ENCODE measurements at regions not wholly inside any gene's neighbourhood (a gene's known extent, or its start where the extent isn't known, plus 50 kb on each side); places are given as distances from the start of the nearest gene placed in this dataset.

DNA sequence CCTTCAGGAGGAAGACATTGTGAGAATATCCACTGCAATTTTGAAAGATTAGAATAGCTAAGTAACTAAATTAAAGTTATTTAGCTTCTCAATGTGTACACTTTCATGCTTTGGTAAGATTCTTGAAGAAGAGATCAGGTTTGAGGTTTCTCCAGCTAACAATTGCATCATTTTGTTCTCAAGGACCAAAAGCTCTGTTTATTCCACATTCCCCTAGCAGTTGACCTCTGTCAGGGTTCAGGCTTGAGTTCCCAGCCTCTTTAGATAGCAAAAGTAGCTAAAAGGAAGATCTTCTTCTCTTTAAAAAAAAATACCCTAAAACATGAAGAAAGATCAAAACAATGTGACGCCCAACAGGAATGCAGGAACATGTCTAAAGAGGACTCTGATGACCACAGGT, 179.4 kb upstream of the IGFBP3 start:
- TF ChIP-seq GATA2 (IDR thresholded peaks at IDR 0.05; ENCODE audit: low read depth, low read length): no peak
- TF ChIP-seq GATA3 (IDR thresholded peaks at IDR 0.05; ENCODE audit: low read depth, low read length): no peak

Measured in SH-SY5Y (cell line).